NCI-H1694 (cell line): ENCODE measurements at regions not wholly inside any gene's neighbourhood (a gene's known extent, or its start where the extent isn't known, plus 50 kb on each side); places are given as distances from the start of the nearest gene placed in this dataset.
A peak's percentile ranks its signal among the peaks of the same experiment; 100 is the strongest.
"Not testable (repeated sequence)": the region's sequence is repeated elsewhere in the genome, so short reads cannot be mapped to it uniquely, and the experiment has no call there.

Experiments
- DNase-seq: peaks from one replicate; lab custom pipeline; 2025; lab: John Stamatoyannopoulos, UW

DNA sequence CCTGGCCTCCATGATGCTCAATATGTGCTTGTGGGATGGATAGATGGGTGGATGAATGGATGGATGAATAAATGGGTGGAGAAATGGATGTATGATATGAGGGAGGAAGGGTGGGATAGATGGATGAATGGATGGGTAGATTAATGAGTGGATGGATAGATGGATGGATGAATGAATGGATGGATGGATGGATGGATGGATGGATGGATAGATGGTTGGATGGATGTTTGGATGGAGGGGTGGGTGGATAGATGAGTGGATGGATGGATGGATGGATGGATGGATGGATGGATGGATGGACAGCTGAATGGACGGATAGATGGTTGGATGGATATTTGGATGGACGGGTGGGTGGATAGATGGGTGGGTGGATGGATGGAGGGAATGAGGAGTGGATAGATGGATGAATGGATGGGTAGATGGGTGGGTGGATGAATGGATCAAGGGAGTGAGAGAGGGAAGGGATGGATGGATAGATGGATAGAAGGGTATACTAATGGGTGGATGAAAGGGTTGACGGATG, 139.4 kb downstream of the CEBPB start:
- no peak for DNase-seq

DNA sequence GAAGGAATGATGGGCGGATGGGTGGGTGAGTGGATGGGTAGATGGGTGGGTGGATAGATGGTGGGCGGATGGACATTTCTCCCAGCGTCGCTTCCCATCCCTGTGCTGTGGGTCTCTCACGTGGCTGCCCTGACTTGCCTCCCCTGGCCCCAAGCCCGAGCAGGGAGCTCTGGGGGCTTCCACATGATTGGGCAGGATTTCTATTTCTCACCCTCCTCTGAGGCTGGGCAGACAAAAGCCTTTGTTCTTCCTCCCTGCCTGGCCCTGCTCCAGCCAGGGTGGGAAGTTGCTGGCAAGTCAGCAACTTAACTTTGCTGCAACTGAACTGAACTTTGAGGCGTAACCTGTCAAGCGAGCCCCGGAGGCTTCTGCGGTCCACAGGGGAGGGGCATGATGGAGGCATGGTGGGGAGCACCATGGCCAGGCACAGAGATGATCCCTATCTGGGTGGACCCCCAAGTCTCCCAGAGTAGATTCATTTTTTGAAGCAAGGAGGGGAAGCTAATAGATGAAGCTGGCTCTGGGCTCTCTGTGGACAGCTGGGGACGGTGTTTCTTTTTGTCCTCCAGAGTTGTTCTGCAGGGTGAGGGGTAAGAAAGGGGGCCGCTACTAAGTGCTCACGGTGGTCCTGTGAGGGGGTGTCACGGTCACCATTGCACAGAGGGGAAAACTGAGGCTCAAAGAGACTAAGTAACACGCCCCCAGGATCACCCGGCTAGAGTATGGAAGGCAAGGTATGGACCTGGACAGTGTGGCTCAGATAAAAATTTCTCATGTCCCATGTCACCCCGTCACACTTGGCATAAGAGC, 140.1 kb downstream of the CEBPB start:
- no peak for DNase-seq

DNA sequence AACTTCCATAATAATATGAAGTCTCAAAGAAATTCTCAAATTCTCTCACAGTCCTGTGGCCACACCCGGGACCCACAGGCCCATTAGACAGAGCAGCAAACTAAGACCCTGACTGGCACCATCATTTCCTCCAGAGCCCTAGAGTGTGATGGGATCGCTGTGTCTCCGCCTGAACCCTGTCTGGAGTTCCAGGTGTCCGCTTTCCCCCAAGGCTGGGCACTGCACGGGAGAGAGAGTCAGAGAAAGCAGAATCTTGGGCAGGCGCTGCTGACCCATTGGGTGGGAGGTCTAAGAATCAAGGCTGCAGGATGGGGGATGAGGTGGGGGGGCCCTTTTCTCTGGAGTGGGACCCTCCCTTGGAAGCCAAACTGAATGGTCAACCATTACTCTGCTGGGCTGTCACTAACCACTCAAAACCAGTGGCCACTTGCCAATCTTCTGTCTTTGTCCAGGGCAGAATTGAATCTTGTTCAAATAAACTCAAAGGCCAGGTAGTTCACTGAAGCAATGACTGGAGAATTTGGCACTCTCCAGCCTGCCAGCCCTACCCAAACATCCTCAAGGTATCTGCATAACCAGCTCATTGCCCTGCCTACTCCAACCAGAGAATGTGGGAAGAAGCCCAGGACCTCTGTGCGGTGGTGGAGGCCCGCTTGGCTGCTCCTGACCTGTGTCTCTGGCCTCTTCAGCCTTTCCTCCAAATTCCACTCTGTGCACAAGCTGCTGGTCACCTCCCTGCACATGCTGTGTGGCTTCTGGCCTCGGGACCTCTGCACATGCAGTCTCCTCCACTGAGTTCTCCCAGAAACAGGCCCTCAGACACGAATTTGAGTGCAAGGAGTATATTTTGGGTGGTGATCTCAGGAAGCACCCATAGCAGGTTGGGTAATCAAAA, 141.1 kb downstream of the CEBPB start:
- DNase-seq: no peak

DNA sequence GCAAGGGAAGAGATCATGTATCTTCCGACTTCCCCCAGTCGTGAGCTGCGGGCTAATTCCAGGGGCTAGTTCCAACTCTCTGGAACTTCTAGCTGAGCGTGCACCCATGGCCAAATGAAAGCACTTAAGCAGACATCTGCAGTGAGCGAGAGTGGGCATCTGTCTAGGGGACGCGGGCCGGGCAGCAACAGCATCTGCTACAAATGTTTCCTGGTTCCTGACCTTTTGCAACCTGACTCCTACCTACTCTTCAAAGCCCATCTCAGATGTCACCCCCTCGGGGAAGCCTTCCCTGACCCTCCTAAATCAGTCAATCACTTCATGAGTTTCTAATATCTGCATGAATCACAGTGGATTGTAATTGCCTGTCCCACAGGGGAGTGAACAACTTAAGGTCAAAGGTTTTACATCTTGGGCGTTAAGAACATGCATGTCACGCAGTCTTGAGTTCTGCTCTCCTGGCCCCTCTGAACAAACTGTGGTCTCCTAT, 141.9 kb downstream of the CEBPB start:
- no peak for DNase-seq

DNA sequence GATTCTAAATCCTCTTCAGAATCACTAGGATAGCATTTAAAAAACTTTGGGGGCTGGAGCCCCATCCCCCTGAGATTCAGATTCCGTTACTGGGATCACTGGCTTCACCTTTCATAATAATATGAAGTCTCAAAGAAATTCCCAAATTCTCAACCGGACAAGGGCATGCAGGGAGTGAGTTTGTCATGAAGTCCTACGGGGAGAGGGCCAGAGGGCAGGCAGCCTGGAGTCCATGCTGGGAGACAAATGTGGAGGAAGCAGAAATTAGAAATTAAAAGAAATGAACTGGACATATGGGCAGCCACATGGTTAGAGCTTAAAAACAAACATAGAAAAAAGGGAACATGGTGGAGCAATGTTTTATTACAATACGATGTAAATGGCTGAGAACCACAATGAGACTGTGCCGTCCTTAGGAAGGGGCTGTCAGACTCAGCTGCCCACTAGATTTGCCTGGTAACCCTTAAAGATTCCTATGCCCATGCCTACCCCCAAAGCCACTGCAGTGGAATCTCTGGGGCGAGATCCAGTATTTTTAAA, 142.6 kb downstream of the CEBPB start:
- DNase-seq: no peak

DNA sequence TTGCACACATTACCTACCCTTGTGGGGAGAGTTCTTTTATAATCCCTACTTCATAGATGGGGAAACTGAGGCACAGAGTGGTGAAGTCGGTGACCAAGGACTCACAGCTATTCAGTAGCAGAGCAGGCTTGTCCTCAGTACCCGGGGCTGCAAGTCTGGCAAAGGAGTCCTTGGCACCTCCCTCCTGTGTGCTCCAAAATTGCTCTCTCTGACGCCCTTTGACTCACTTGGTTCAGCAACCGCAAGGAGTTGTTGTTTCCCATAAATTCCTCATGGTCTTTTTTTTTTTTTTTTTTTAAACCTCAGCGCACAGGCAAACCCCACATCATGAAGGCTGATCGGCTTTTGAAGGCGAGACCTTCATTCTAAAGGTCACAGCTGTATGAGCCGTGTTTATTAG, 143.2 kb downstream of the CEBPB start:
- no peak for DNase-seq

DNA sequence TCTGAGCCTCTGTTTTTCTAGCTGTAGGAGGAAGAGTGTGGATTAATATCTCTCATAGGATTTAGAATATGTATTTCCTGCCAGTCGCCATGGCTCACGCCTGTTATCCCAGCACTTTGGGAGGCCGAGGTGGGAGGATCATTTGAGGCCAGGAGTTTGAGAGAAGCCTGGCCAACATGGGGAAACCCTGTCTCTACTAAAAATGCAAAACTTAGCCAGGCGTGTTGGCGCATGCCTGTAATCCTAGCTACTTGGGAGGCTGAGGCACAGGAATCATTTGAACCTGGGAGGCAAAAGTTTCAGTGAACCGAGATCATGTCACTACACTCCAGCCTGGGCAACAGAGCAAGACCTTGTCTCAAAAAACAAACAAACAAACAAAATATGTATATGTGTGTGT, 143.9 kb downstream of the CEBPB start:
- not testable (repeated sequence) for DNase-seq

DNA sequence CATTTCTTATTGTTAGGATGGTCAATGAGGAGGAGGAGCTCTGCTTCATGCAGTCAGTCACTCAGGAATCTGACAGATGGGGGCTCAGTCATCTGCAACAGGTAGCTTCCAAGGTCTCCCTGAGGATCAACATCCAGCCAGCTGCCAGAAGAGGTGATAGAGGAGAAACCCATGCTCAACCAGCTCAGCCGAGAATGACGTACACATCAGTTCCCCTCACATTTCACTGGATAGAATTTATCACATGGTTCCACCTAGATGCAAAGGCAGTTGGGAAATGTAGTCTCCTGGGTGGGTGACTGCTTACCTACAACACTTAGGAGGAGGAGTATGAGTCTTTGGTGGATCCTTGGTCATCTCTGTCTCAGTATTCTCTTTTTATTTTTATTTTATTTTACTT, 144.5 kb downstream of the CEBPB start:
- peak; percentile 24 for DNase-seq

DNA sequence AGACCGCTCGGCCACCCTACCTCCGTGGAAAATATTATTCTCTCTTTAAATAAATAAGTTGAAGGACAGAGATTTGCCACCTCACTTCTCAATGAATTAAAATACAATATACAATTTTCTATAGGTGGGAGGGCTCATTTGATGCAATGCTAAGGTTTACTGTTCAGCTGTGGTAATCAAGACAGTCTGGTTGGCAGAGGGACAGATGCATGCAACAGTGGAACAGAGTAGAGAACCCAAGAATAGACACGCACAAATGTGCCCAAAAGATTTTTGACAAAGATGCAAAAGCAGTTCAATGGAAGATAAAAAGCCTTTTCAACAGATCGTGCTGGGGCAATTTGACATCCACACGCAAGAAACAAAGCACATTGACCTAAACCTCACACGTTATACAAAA, 145.2 kb downstream of the CEBPB start:
- no peak for DNase-seq

DNA sequence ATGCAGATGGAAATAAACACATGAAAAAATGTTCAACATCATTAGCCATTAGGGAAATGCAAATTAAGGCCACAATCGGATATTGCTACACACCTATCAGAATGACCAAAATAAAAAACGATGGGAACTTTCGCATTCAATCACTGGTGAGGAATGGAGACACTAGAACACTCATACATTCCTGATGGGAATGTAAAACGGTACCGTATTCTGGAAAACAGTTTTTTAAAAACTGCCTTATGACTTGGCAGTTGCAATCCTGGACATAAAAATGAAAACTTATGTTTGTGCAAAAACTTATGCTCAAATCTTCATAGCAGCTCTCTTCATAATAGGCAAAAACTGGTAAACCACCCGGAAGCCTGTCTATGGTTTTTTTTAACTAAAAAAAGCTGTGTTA, 146.0 kb downstream of the CEBPB start:
- no peak for DNase-seq

DNA sequence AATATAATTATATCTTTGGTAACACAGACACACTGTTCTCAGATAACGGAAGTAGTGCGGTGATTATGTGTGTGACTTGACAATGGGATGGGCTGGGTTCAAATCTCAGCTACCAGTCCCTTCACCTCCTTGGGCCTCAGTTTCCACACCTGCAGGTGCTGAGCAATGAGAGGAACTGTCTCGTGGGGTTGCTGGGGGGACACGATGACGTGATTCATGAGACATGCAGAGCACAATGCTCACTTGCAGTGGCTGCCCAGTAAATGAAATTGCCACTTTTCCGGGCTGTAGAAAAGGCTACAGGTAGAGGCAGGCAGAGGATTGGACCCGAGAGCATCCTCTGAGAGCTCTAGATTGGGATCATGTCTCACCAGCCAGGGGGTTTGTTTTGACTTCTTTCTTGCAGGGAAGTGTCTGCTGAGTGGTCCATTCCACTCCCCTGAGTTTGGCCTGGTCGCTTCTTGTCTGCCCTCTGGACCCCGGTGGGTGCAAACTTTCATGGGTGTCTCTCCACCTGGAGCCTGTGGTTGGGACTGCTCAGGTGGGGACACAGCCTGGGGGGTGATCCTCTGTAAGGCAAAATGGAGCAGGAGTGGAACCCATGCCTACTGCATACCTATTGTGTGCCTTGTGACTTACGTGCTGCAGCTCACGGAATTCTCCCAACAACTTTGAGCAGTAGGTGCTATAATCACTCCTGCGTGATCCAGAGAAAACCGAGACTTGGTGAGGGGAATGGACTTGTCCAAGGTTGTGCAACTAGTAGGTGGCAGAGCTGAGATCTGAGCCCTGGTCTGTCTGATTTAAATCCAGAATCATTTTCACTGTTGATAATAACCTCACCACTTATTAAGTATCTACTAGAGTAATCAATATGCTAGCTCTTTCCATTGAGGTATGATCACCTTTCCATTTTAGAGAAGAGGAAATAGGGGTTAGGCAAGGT, 147.2 kb downstream of the CEBPB start:
- DNase-seq: no peak

DNA sequence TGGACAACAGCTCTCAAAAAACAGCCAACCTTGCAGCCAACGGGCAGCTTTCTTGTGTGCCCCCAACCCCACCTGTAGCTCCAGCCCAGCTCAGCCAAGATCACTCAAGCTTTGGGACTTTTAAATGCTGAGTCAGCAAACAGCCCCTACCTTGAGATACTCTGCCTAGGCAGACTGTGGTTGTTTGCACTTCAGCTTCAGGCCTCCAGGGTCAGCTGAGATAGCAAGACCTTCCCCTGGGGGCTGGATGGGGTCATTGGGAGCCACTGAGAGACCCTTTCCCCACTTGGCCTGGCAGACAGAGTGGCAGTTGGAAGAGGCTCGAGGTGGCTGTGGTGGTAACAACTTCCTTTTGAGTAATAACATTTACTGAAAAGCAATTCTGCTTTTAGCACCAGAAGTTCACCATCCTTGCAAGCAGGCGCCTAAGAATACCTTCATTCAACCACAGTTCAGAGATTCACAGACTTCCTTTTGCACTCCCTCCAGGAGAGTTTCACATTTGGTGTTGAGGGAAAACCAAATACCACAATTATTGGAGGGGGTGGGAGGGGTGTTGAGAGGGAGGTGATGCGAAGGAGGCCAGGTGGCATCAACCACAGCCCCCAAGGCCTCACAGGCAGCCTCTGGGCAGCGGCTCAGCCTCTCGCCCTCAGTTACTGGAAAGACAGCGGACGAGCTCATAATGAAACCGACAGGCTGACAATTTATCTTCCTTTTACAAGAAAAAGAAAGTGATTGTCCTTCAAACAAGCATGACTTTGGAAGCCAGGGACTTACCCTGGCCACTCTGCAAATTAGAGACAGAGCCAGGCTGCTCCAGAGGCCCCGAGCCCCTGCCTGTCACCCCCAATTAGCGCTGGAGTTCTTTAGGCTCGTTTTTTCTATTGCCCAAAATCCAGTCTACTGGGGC, 148.1 kb downstream of the CEBPB start:
- DNase-seq: no peak

DNA sequence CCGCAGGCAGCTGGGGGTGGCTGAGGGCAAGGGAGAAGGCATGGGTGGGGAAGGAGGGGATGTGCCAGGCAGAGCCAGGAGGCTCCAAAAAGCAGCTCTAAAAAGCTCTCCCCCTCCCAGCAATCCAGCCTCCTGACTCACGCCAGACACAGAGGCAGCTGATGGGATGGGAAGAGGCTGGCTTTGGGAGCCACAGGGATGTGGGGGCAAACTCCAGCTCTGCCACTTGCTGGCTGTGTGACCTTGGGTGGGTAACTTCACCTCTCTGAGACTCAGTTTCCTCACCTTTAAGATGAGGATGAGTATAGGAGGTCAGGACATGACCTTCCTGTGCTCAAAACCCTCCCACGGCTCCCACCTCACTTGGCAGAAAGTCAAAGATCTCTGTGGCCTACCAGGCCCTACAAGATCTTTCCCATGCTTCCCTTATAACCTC, 148.9 kb downstream of the CEBPB start:
- DNase-seq: no peak

DNA sequence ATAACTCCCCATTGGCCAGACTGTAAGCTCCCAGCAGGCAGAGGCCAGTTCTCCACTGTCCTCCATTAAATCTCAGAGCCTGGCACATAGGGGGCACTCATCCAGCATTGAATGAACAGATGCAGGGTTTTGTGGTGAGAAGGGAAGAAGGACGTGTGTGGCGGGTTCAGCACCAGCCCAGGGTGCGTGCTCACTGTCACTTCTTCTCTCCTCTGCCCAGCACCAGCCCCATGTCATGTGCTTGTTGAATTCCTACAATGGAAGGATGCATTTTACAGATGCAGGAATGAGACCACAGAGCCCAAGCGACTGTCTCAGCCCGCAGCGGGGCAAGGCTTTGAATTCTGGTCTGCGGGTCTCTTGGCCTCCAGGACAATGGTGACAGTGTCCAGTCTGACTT, 149.9 kb downstream of the CEBPB start:
- DNase-seq: no peak

DNA sequence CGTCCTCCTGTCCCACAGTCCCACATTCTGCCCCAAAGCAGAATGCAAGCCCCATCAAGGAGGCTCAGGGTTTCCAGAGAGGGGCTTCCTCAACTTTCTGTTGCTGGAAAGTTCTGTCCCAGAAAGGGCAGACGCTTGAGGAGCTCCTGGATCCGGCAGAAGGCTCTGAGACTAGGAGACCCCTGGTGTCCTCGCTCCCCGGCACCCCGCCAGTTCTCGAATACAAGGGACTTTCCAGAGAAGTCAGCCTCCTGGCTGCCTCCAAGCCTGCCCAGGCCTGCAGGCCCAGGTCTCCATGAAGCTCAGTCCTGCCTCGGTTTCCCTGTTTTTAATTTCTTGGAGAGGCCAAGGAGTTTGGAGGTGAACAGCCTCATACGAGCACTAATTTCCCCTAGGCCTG, 150.4 kb downstream of the CEBPB start:
- DNase-seq: no peak

DNA sequence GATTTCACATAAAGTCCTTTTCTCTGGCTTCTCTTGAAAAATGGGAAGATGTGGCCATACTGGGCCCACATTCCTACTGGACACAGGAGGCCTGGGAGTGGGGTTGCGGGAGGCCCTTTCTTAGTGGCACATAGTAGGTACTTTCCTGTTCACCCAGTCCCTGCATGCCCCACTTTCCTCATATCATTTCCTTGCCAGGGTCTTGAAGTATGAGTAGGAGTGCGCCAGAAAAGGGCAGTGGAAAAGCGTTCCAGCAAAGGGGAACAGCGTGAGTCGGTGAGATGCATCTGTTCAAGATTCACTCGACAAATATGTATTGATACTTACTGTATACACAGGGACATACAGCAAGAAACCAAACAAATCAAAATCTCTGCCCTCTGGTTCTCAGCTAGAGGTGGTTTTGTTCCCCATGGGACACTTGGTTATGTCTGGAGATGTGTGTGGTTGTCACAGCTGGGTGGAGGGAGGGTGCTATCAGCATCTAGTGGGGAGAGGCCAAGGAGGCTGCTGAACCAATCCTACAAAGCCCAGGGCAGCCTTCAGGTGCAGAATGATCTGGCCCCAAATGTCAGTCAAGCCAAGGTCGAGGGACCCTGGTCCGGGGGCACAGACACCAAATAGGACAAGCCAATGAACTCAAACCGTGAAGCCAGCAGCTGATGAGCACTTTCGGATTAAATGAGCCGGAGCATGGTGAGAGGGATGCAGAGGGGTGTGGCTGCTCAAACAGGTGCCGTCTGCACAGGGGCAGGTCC, 151.4 kb downstream of the CEBPB start:
- DNase-seq: no peak

DNA sequence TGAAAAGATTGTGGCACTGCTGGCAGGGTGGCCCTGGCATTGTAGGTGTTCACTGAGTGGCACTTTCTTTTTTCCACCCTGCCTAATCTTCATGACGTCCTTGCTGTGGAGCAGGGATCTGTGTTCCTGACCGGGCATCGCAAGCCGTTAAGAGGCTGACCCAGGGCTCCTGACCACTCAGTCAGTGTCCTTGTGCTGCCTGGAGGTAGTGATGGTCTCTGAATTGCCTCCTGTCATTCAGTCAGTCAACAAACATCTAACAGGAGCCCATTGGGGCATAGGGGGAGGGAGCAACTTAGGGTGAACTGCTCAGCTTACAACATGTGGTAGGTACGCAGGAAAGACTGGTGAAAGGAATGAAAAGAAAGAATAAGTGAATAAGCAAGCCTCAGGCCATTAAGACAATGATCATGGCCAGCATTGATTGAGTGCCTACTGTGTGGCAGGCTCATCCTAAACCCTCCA, 152.0 kb downstream of the CEBPB start:
- DNase-seq: no peak

DNA sequence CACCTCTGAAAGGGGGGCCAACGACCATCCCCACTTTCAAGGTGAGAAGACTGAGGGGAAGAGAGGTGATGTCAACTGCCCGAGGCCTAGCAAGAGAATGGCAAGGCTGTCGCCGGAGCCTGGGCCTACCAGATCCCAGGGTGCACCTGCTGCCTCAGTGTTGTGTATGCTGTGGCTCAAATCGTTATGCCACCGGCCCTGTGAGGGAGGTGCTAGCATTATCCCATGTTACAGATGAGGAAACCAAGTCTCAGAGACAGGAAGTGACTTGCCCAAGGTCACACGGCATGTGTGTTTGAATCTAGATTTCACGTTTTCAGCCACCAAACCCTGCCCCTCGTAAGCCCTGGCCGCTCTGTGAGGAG, 152.5 kb downstream of the CEBPB start:
- DNase-seq: no peak

DNA sequence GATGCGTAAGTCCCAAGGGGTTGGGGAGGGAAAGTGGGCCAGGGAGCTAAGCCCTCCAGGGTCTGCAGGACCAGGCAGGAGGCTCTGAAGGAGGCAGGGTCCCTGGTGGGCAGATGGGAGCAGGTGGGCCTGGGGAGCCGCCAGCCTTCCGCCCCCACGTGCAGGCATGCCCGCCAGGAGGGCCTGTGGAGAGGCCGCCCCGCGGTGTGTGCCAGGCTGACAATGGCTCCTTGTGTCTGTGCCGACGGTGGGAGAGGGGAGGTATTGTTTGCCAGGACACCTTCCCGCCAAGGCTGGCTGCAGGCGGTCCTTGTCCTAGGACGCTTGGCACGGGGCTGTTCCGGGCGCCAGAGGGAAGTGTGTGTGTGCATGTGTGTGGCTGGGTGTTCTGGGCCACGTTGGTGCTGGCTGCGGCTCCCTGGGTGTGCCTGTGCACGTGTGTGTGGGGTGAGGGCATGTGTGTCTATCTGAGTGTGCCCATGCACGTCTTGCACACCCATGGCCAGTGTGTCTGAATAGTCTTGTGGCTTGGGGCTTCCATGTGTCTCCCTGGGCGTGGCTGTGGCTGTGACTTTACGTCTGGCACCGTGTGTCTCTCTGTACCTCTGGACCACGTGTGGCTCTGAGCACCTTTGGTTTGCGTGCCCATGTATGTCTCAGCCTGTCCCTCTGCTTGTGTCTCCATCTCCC, 153.0 kb downstream of the CEBPB start:
- DNase-seq: no peak
